NB4 (cell line): ENCODE measurements at regions not wholly inside any gene's neighbourhood (a gene's known extent, or its start where the extent isn't known, plus 50 kb on each side); places are given as distances from the start of the nearest gene placed in this dataset.

Experiments used
- DNase-seq: peaks from one replicate; pipeline ENCODE4 v3.0.0; 2010; ENCODE audit warnings: low read depth
- H3K4me3 ChIP-seq: one replicate; pipeline ENCODE4 v1.5.1; 2011; ENCODE audit warnings: mild to moderate bottlenecking, low read depth, low read length, moderate library complexity
- MAX ChIP-seq: IDR thresholded peaks from 2 replicates; pipeline ENCODE4 v1.6.1; 2011; ENCODE audit warnings: low read depth, low read length
- MYC ChIP-seq: IDR thresholded peaks from 2 replicates; pipeline ENCODE4 v1.6.1; 2011; ENCODE audit warnings: low read depth, low read length
- POLR2A ChIP-seq: IDR thresholded peaks from 2 replicates; pipeline ENCODE4 v1.6.1; 2011; ENCODE audit warnings: mild to moderate bottlenecking; ENCODE audit not compliant: insufficient read length; ENCODE audit errors: extremely low read depth
- TF ChIP-seq, protein P1 (sequence below): IDR thresholded peaks from one replicate; pipeline ENCODE4 v1.5.1; 2012; ENCODE audit warnings: low read depth, low read length

GRCh38 chr2:52874466-52875106, 893.0 kb upstream of the CHAC2 start:
- no peak overlapping the region for H3K4me3 ChIP-seq
- TF ChIP-seq MYC, result no peak
- TF ChIP-seq, protein P1, sequence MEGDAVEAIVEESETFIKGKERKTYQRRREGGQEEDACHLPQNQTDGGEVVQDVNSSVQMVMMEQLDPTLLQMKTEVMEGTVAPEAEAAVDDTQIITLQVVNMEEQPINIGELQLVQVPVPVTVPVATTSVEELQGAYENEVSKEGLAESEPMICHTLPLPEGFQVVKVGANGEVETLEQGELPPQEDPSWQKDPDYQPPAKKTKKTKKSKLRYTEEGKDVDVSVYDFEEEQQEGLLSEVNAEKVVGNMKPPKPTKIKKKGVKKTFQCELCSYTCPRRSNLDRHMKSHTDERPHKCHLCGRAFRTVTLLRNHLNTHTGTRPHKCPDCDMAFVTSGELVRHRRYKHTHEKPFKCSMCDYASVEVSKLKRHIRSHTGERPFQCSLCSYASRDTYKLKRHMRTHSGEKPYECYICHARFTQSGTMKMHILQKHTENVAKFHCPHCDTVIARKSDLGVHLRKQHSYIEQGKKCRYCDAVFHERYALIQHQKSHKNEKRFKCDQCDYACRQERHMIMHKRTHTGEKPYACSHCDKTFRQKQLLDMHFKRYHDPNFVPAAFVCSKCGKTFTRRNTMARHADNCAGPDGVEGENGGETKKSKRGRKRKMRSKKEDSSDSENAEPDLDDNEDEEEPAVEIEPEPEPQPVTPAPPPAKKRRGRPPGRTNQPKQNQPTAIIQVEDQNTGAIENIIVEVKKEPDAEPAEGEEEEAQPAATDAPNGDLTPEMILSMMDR, result no peak
- no peak for TF ChIP-seq MAX
- TF ChIP-seq POLR2A, result no peak
- no peak for DNase-seq

- H3K4me3 ChIP-seq, result no peak overlapping the region
- DNase-seq, result no peak
- TF ChIP-seq POLR2A, result no peak
- TF ChIP-seq, protein P1, result no peak
- no peak for TF ChIP-seq MAX
- TF ChIP-seq MYC, result no peak
These were observed 904.8 kb upstream of the CHAC2 start for GRCh38 chr2:52862801-52863200.

DNA sequence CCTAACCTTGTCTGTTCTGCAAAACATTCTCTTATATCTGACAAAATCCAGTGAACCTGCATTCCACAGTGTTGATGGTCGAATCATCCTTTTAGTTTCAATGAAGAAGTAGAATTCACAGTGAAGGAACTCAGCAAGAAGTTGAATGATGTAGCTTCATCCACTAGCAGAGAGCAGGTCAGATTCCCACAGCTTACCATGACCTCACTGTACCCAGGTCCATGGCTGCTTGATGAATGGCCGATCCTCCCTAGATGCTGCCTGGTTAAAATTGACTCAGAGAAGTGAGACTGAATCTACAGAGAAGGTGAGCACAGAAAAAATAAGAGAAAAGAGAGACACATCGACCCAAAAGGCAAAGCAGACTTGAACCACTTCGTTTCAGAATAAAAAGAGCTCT, 906.0 kb upstream of the CHAC2 start:
- no peak for DNase-seq
- TF ChIP-seq, protein P1, result no peak
- TF ChIP-seq MAX, result no peak
- TF ChIP-seq MYC, result no peak
- no peak for TF ChIP-seq POLR2A
- H3K4me3 ChIP-seq, result no peak overlapping the region

DNA sequence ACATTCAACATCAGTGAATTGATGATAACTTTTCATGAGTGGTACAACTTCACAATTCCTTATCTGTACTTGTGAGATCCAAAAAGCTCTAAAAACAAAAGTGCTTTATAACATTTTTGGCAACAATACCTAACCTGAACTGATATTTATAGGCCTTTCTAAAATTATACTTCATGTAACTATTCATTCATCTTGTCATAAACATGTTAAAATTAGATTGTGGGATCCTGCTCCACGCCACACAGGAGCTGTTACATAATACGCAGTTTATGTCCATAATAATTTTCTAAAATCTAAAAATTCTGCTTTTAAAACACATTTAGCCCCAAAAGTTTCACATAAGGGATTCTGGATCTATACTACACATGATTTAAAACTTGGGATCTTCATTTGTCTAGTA, 908.5 kb upstream of the CHAC2 start:
- H3K4me3 ChIP-seq, result no peak overlapping the region
- TF ChIP-seq POLR2A (no peak), MAX (no peak), MYC (no peak)
- TF ChIP-seq, protein P1, result no peak
- no peak for DNase-seq

- no peak overlapping the region for H3K4me3 ChIP-seq
- no peak for TF ChIP-seq MYC
- TF ChIP-seq, protein P1, result no peak
- TF ChIP-seq POLR2A, result no peak
- TF ChIP-seq MAX, result no peak
- DNase-seq, result no peak
These were observed 909.9 kb upstream of the CHAC2 start for GRCh38 chr2:52857722-52858121.

DNA sequence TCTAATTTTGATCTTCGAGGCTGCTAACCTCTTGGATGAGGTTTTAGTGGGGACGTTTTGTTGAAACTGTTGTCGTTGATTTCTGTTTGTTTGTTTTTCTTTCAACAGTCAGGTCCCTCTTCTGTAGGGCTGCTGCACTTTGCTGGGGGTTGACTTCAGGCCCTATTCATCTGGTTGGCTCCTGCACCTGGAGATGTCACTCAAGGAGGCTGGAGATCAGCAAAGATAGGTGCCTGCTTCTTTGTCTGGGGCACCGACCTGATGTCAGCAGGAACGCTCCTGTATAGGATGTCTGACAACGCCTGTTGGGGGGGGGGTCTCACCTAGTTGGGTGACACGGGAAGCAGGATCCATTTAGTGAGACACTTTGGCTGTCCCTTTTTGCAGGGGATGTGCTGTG, 915.6 kb upstream of the CHAC2 start:
- no peak overlapping the region for H3K4me3 ChIP-seq
- DNase-seq, result no peak
- no peak for TF ChIP-seq MYC
